Heart right ventricle (tissue), 16 donors: ENCODE measurements at regions not wholly inside any gene's neighbourhood (a gene's known extent, or its start where the extent isn't known, plus 50 kb on each side); places are given as distances from the start of the nearest gene placed in this dataset.

Experiments used
- ATAC-seq, 8 donors: fragments of 200-7000 bp; cut with Tn5 transposase; one replicate each; pipeline ENCODE4 v1.9.1; 2020; ENCODE audit warnings: mild to moderate bottlenecking in 8 of 8, moderate library complexity in 8 of 8, moderate number of reproducible peaks in 1 of 8
- DNase-seq, 2 donors: peaks; one replicate each; pipeline ENCODE4 v3.0.0-alpha.2; 2020
- H3K27ac ChIP-seq, 10 donors: fragments of 200-600 bp; sonication (generic) in 2 of 10; one replicate each; pipeline versions ENCODE4 v1.5.0 to v1.8.0; 2020 to 2022; ENCODE audit warnings: mild to moderate bottlenecking in 3 of 10
- H3K27me3 ChIP-seq, 7 donors: fragments of 200-600 bp; one replicate each; pipeline ENCODE4 v1.8.0; 2021 to 2022; ENCODE audit warnings: mild to moderate bottlenecking in 2 of 7
- H3K36me3 ChIP-seq, 9 donors: fragments of 200-600 bp; sonication (generic) in 1 of 9; one replicate each; pipeline versions ENCODE4 v1.5.0 to v1.8.0; 2020 to 2022; ENCODE audit warnings: mild to moderate bottlenecking in 2 of 9
- H3K4me1 ChIP-seq, 9 donors: fragments of 200-600 bp; sonication (generic) in 1 of 9; one replicate each; pipeline versions ENCODE4 v1.5.0 to v1.8.0; 2020 to 2022; ENCODE audit warnings: mild to moderate bottlenecking in 4 of 9
- H3K4me3 ChIP-seq, 10 donors: fragments of 200-600 bp; sonication (generic) in 2 of 10; one replicate each; pipeline versions ENCODE4 v1.5.0 to v1.8.0; 2020 to 2022; ENCODE audit warnings: mild to moderate bottlenecking in 7 of 10, moderate library complexity in 2 of 10
- H3K9me3 ChIP-seq, 11 donors: fragments of 200-600 bp in 10 of 11; sonication (generic) in 2 of 11; one replicate each; pipeline versions ENCODE4 v1.5.0 to v1.8.0; 2013 to 2022; ENCODE audit warnings: mild to moderate bottlenecking in 2 of 11, control low read depth in 1 of 11, moderate library complexity in 1 of 11
- WGBS, 2 donors: extraction: QIAGEN DNeasy Blood & Tissue Kit; methylation state at CpG; one replicate each; pipeline ENCODE4 v1.1.7; 2013; ENCODE audit warnings: inconsistent platforms in 1 of 2; 5-methylcytosine and 5-hydroxymethylcytosine counted together
- intact Hi-C, 10 donors: fragments of 100-400 bp; cut with DNase I; formaldehyde crosslinking; loops; one replicate each; pipeline versions ENCODE4 v1.11.1 to v1.14.2; 2022
- TF ChIP-seq, protein P1 (sequence below), 9 donors: fragments of 200-600 bp; sonication (generic) in 2 of 9; IDR thresholded peaks; one replicate each; pipeline versions ENCODE4 v1.5.0 to v1.8.0; 2021 to 2022; ENCODE audit warnings: antibody characterized with exemption in 9 of 9, mild to moderate bottlenecking in 5 of 9, moderate library complexity in 1 of 9
- donor health status: Arrhythmogenic right ventricular cardiomyopathy.
- donor health status: ischemic (EF 13 %, LVEDD 7.1; RV severe dilation, severe dysfunction).
- donor health status: healthy with polysubstance abuse.
- donor health status: DM: no; HTN: yes; CAD: no.
- donor health status: DM: no; HTN: no; CAD: no.
- donor health status: ischemic (EF 25% LVEDD 6.9; RV normal size, moderate dysfunction).
- donor health status: ischemic (EF 25% LVEDD 5.7; RV mildly dilated, moderate dysfunction).
- donor health status: healthy.
- donor health status: DM: yes; HTN: yes; CAD: no.
- donor health status: Ischemic cardiomyopathy.
- donor health status: ischemic (EF 35%, LVEDD 5.7; RV mildly dilated, moderate dysfunction).
- donor health status: nonischemic (EF 11% LVEDD 7.7; RV severe dilation, severe dysfunction).
- donor health status: DM: yes; HTN: yes; CAD: no.
- donor health status: PGD.
- donor health status: ischemic (EF 29% LVEDD 5.4; RV normal size, mild dysfunction).
- donor health status: nonischemic (EF 23%, LVEDD 6.1; RV moderate dilation, normal function).

DNA sequence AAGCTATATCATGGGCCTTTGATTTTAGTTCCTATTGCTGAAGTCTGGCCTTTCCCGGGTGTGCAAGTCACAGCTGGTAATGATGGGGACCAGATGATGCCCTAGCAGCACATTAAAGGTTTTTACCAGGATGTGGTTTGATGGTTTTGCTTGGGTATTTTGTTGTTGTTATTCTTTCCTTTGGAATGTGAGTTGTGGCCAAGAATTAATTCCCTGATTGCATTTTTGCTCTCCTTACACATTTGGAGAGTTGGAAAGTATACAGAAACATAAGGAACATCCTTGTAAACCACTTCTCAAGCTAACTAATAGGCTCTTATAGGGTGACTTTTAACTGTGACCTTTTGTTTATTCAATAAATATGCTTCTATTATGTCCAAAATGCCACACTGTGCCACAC, 154.1 kb upstream of the MMADHC start:
- intact Hi-C loops: no loop called here

DNA sequence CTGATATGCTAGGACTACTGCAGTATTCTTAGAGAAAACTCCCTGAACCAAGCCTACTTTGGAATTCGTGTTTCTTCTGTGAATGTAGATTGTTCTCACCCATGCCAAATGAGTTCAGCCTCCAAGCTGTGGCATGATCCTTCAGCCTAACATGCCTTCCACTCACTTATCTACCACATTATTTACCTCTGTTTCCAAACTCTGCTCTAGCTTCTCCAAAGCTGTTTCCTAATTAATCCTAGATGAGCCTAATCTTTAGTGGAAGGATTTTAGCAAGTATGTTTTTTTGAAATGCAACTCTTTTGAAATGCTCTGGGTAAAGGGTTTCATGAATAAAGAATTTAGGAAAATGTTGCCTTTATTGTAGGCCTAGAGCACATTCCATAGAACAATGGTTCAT, 152.9 kb upstream of the MMADHC start:
- DNase-seq (no peak), ATAC-seq (no peak)
- TF ChIP-seq, protein P1, sequence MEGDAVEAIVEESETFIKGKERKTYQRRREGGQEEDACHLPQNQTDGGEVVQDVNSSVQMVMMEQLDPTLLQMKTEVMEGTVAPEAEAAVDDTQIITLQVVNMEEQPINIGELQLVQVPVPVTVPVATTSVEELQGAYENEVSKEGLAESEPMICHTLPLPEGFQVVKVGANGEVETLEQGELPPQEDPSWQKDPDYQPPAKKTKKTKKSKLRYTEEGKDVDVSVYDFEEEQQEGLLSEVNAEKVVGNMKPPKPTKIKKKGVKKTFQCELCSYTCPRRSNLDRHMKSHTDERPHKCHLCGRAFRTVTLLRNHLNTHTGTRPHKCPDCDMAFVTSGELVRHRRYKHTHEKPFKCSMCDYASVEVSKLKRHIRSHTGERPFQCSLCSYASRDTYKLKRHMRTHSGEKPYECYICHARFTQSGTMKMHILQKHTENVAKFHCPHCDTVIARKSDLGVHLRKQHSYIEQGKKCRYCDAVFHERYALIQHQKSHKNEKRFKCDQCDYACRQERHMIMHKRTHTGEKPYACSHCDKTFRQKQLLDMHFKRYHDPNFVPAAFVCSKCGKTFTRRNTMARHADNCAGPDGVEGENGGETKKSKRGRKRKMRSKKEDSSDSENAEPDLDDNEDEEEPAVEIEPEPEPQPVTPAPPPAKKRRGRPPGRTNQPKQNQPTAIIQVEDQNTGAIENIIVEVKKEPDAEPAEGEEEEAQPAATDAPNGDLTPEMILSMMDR (IDR thresholded peaks at IDR 0.05): no peak
- intact Hi-C loops: no loop called here
- H3K27ac ChIP-seq: no peak overlapping the region
- H3K4me3 ChIP-seq: no peak overlapping the region
- WGBS, 2 donors: 72 to 89% methylated on average over 1 of the region's 1 CpG
- no peaks in the 10 kb centered on the region for H3K36me3 ChIP-seq
- peaks cover 0 to 5% (median 0%) of the 10 kb centered on the region in 9 donors for H3K4me1 ChIP-seq
- no peaks in the 10 kb centered on the region for H3K9me3 ChIP-seq
- no peaks in the 10 kb centered on the region for H3K27me3 ChIP-seq

More for the DNA sequence above, 154.1 kb upstream of the MMADHC start:
- Histone ChIP-seq H3K4me3 (no peak overlapping the region), H3K27ac (no peak overlapping the region), H3K9me3 (no peaks in the 10 kb centered on the region), H3K27me3 (no peaks in the 10 kb centered on the region), H3K4me1 (peaks cover 0 to 5% (median 0%) of the 10 kb centered on the region in 9 donors), H3K36me3 (no peaks in the 10 kb centered on the region)
- TF ChIP-seq, protein P1 (IDR thresholded peaks at IDR 0.05): no peak
- 76 to 79% methylated on average over 1 of the region's 1 CpG for WGBS, 2 donors
- DNase-seq: no peak
- no peak for ATAC-seq

DNA sequence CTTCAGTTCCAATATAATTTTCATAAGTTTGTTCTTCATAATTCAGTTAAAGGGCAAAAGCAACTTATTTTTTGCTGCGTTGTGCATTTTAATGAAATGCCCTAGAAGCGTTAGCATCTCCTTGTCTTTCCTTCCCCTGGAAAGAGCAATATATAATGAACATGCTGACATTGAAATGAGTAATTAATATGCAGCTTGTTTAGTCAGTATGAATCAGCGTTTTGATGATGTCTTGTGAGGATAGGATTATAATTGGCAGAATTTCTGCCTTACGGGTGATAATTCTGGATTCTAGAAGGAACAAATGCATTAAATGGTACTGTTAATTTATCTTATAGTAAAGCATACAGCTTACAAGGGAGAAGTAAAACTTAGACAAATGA, 152.3 kb upstream of the MMADHC start:
- intact Hi-C loops: loop anchor here in 1 of 10 donors (2.0 kb wide), 1 partner anchor 53 kb away; no protein-coding TSS in a partner anchor
- WGBS, 2 donors: 93 to 96% methylated on average over 4 of the region's 4 CpGs

DNA sequence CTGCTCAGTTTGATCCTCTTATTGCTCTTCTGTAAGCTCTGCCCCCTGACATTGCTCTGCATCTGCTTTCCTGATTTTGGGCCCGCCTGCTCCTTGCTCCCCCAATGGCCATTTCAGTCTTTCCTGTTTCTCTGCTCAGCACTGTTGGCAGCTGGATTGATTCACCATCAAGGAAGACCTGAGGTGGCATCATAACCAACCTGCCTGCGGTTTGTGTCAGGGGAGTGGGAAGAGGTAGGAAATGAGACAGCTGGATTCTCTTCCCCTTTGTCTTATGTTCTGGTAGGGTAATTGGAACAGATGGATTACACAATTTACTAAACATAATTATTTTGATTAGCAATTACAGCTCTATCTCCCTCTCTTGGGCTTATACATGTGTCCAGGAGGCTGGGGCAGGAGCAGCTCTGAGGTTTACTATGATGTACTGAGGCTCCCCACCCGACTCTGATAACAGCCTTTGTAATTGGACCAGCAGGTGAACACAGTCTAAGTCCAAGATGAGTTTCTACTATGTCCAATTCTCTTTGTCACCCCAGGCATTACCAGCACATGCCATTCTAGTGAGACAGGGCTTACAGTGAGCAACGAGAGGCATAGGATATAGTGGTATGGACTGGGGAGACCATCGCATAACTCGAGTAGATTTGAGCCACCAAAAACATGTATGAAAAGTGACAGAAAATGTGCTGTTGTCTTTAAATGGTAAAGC, 151.8 kb upstream of the MMADHC start:
- WGBS, 2 donors: 90 to 91% methylated on average over 6 of the region's 6 CpGs
- H3K27ac ChIP-seq: no peak overlapping the region
- intact Hi-C loops: loop anchor here in 1 of 10 donors (2.0 kb wide), 1 partner anchor 53 kb away; no protein-coding TSS in a partner anchor
- peaks cover 0 to 14% (median 0%) of the 10 kb centered on the region in 9 donors for H3K4me1 ChIP-seq
- no peak overlapping the region for H3K4me3 ChIP-seq
- no peaks in the 10 kb centered on the region for H3K9me3 ChIP-seq
- ATAC-seq (no peak), DNase-seq (no peak)
- H3K36me3 ChIP-seq: no peaks in the 10 kb centered on the region
- TF ChIP-seq, protein P1 (IDR thresholded peaks at IDR 0.05): no peak
- H3K27me3 ChIP-seq: no peaks in the 10 kb centered on the region

More for the DNA sequence above, 152.3 kb upstream of the MMADHC start:
- Histone ChIP-seq H3K36me3 (no peaks in the 10 kb centered on the region), H3K27ac (no peak overlapping the region), H3K4me3 (no peak overlapping the region), H3K9me3 (no peaks in the 10 kb centered on the region), H3K4me1 (peaks cover 0 to 8% (median 0%) of the 10 kb centered on the region in 9 donors), H3K27me3 (no peaks in the 10 kb centered on the region)
- DNase-seq (no peak), ATAC-seq (no peak)
- TF ChIP-seq, protein P1 (IDR thresholded peaks at IDR 0.05): no peak
